Right cardiac atrium (tissue), 5 donors: ENCODE measurements at regions not wholly inside any gene's neighbourhood (a gene's known extent, or its start where the extent isn't known, plus 50 kb on each side); places are given as distances from the start of the nearest gene placed in this dataset.

Source experiments
- ATAC-seq, 2 donors: fragments of 200-7000 bp; cut with Tn5 transposase; one replicate each; pipeline versions ENCODE4 v1.8.0 to v1.9.1; 2020; ENCODE audit warnings: moderate library complexity in 2 of 2, mild to moderate bottlenecking in 1 of 2
- DNase-seq, 3 donors: peaks; one replicate each; pipeline ENCODE4 v3.0.0-alpha.2; 2020
- H3K27ac ChIP-seq: one replicate; pipeline ENCODE4 v1.5.1; 2013; ENCODE audit warnings: mild to moderate bottlenecking, low read length, control low read depth, moderate library complexity
- H3K27me3 ChIP-seq: one replicate; pipeline ENCODE4 v1.6.1; 2013; ENCODE audit not compliant: control insufficient read depth, insufficient read depth
- H3K4me1 ChIP-seq: one replicate; pipeline ENCODE4 v1.6.1; 2013; ENCODE audit warnings: low read length; ENCODE audit not compliant: control insufficient read depth, insufficient read depth
- H3K4me3 ChIP-seq: one replicate; pipeline ENCODE4 v1.5.1; 2013; ENCODE audit warnings: low read length, control low read depth
- H3K9me3 ChIP-seq: one replicate; pipeline ENCODE4 v1.6.1; 2013; ENCODE audit warnings: low read length; ENCODE audit not compliant: control insufficient read depth
- WGBS: extraction: QIAGEN DNeasy Blood & Tissue Kit; methylation state at CpG from one replicate; pipeline ENCODE4 v1.1.7; 2013; 5-methylcytosine and 5-hydroxymethylcytosine counted together
- intact Hi-C, 4 donors: fragments of 100-400 bp; cut with DNase I; formaldehyde crosslinking; loops; one replicate each; pipeline versions ENCODE4 v1.11.0 to v1.14.0; 2022 to 2023
- donor health status: healthy with polysubstance abuse.
- donor health status: DM: no; HTN: yes; CAD: no.
- donor health status: DM: no; HTN: no; CAD: no.
- donor health status: DM: no; HTN: yes; CAD: no; lungs with severe emphysema.
- donor health status: DM: yes; HTN: yes; CAD: no.

DNA sequence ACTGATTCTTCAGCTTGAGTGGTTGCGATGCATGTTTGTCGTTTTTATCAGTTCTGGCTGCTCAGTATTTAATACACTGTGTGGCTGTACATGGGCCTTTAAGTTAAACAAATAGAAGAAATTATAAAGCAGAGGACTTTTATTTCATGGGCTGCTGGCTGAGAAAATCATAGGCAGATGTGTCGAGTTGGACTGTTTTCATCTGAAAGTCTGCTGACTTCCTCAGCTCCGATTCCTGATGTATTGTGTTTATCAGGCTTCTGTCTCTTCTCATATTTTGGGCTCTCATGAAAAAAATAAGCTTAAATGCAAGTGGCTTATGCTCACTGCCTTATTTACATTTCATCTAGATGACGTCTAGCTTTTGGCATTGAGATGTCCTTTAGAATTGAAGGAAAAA, 129.5 kb upstream of the GGTLC1 start:
- intact Hi-C loops, result no loop called here
- no peaks in the 10 kb centered on the region for H3K4me1 ChIP-seq
- DNase-seq (no peak), ATAC-seq (no peak)
- 30% methylated on average over 5 of the region's 5 CpGs for WGBS
- no peaks in the 10 kb centered on the region for H3K27me3 ChIP-seq
- H3K9me3 ChIP-seq, result no peaks in the 10 kb centered on the region
- no peak overlapping the region for H3K4me3 ChIP-seq
- H3K27ac ChIP-seq, result no peak overlapping the region

- Histone ChIP-seq H3K4me3 (no peak overlapping the region), H3K27ac (no peak overlapping the region), H3K27me3 (no peaks in the 10 kb centered on the region), H3K4me1 (no peaks in the 10 kb centered on the region), H3K9me3 (no peaks in the 10 kb centered on the region)
- WGBS, result 49% methylated on average over 3 of the region's 3 CpGs
- intact Hi-C loops, result no loop called here
- DNase-seq (no peak), ATAC-seq (no peak)
Measured at GRCh38 chr20:24117383-24117782, 128.8 kb upstream of the GGTLC1 start.

DNA sequence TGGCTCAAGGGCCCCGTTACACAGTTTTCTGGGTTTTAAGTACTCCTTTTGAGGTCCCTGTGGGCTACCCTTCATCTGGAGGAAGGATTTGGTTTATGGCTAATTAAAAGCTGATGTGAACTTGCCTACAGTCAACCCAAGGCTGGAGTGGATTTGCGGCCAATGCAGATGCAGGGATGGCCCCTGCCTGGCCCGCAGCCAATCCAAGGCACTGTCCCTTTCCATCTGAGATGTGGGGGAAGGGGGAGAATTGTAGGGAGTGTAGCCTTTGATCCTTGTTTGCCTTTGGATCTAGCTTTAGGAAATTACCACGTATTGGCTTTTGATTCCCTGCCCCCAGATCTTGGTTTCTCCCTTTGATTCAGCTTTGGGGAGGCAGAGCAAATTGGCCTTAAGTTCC, 128.0 kb upstream of the GGTLC1 start:
- DNase-seq (no peak), ATAC-seq (no peak)
- intact Hi-C loops, result no loop called here
- WGBS, result 77% methylated on average over 4 of the region's 4 CpGs
- Histone ChIP-seq H3K4me3 (no peak overlapping the region), H3K4me1 (no peaks in the 10 kb centered on the region), H3K9me3 (no peaks in the 10 kb centered on the region), H3K27ac (no peak overlapping the region), H3K27me3 (no peaks in the 10 kb centered on the region)

- H3K27ac ChIP-seq, result no peak overlapping the region
- H3K27me3 ChIP-seq, result no peaks in the 10 kb centered on the region
- no peak overlapping the region for H3K4me3 ChIP-seq
- no peak for ATAC-seq
- no peak for DNase-seq
- 88% methylated on average over 7 of the region's 7 CpGs for WGBS
- no peaks in the 10 kb centered on the region for H3K4me1 ChIP-seq
- intact Hi-C loops, result no loop called here
- H3K9me3 ChIP-seq, result no peaks in the 10 kb centered on the region
Measured at GRCh38 chr20:24112360-24112759, 123.8 kb upstream of the GGTLC1 start.

GRCh38 chr20:24111858-24112257, 123.3 kb upstream of the GGTLC1 start:
- DNase-seq (no peak), ATAC-seq (no peak)
- Histone ChIP-seq H3K4me1 (no peaks in the 10 kb centered on the region), H3K4me3 (no peak overlapping the region), H3K27ac (no peak overlapping the region), H3K9me3 (no peaks in the 10 kb centered on the region), H3K27me3 (no peaks in the 10 kb centered on the region)
- intact Hi-C loops, result no loop called here
- WGBS, result 77% methylated on average over 5 of the region's 5 CpGs

DNA sequence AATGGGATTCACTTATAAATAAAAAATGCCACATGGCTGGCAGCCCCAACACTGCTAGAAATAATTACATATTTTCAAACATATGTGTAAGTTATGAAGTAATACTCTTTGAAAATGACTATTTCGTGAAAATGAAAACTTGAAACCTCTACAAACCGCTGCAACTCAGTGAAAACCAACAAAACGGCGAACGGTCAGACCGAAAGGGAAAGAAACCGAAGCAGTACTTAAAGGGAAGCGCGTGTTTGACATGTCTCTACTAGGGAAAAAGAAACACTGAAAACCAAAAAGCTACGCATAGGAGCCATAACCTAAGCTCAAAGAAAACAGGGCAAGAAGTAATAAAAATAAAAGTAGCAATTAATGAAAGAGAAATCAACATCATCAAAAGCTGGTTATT, 121.0 kb upstream of the GGTLC1 start:
- 91% methylated on average over 10 of the region's 10 CpGs for WGBS
- intact Hi-C loops, result no loop called here
- no peak overlapping the region for H3K4me3 ChIP-seq
- no peaks in the 10 kb centered on the region for H3K4me1 ChIP-seq
- no peaks in the 10 kb centered on the region for H3K27me3 ChIP-seq
- DNase-seq (no peak), ATAC-seq (no peak)
- H3K9me3 ChIP-seq, result no peaks in the 10 kb centered on the region
- no peak overlapping the region for H3K27ac ChIP-seq

DNA sequence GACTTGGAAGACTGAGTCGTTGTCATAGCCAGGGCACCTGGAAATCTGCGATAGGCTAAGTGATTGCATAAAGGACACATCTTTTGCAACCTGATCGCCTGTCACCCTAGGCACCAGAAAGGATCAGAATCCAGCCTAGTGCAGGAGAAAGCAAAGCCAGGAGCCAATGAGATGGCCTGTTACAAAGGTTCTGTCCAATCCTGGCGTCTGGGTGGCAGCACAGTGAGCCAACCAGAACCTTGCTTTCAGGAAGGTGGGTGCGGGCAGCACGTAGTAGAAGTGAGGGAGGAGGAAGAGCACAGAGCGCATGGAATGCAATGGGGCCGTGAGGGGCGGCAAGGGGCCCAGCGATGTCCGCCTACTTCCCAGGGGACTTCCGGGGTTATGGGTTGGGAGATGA, 120.4 kb upstream of the GGTLC1 start:
- Histone ChIP-seq H3K4me3 (no peak overlapping the region), H3K27me3 (no peaks in the 10 kb centered on the region), H3K4me1 (no peaks in the 10 kb centered on the region), H3K9me3 (no peaks in the 10 kb centered on the region), H3K27ac (no peak overlapping the region)
- no peak for ATAC-seq
- no peak for DNase-seq
- intact Hi-C loops, result no loop called here
- WGBS, result 91% methylated on average over 12 of the region's 12 CpGs

DNA sequence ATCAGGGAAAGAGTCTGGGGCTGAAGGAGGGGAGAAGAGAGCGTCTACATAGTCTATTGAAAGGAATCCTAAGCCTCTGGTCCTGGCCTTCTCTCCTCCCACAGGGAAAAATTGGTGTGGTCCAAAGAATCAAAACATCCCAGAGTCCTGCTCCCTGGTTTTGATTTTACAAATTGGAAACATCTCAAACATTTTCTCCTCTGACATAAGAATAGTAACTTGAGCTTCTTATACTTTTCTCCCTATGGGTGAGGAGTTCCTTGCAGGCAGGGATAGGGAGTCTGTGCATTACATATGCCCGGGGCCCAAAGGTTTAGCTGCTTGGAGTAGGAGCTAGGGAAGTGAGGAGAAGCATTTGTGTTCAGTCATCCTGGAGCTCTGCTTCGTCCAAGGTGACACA, 120.0 kb upstream of the GGTLC1 start:
- intact Hi-C loops, result no loop called here
- 69% methylated on average over 3 of the region's 3 CpGs for WGBS
- H3K4me3 ChIP-seq, result no peak overlapping the region
- no peaks in the 10 kb centered on the region for H3K4me1 ChIP-seq
- no peak overlapping the region for H3K27ac ChIP-seq
- no peak for DNase-seq
- no peaks in the 10 kb centered on the region for H3K9me3 ChIP-seq
- no peaks in the 10 kb centered on the region for H3K27me3 ChIP-seq
- no peak for ATAC-seq

- H3K9me3 ChIP-seq, result no peaks in the 10 kb centered on the region
- WGBS, result 61% methylated on average over 8 of the region's 8 CpGs
- H3K27me3 ChIP-seq, result no peaks in the 10 kb centered on the region
- no peak overlapping the region for H3K4me3 ChIP-seq
- H3K27ac ChIP-seq, result no peak overlapping the region
- ATAC-seq (no peak), DNase-seq (no peak)
- intact Hi-C loops, result no loop called here
- no peaks in the 10 kb centered on the region for H3K4me1 ChIP-seq
Measured at GRCh38 chr20:24106801-24107445, 118.3 kb upstream of the GGTLC1 start.

GRCh38 chr20:24106150-24106800, 117.7 kb upstream of the GGTLC1 start:
- H3K9me3 ChIP-seq, result no peaks in the 10 kb centered on the region
- intact Hi-C loops, result no loop called here
- WGBS, result 71% methylated on average over 4 of the region's 4 CpGs

GRCh38 chr20:24102749-24103333, 114.3 kb upstream of the GGTLC1 start:
- intact Hi-C loops, result no loop called here
- Histone ChIP-seq H3K4me1 (no peaks in the 10 kb centered on the region), H3K27me3 (no peaks in the 10 kb centered on the region), H3K4me3 (no peak overlapping the region), H3K9me3 (no peaks in the 10 kb centered on the region), H3K27ac (no peak overlapping the region)
- WGBS, result 72% methylated on average over 1 of the region's 1 CpG
- ATAC-seq, result no peak
- DNase-seq, result no peak

More at GRCh38 chr20:24106150-24106800, 117.7 kb upstream of the GGTLC1 start:
- no peaks in the 10 kb centered on the region for H3K4me1 ChIP-seq
- ATAC-seq (no peak), DNase-seq (no peak)
- H3K4me3 ChIP-seq, result no peak overlapping the region
- H3K27ac ChIP-seq, result no peak overlapping the region
- no peaks in the 10 kb centered on the region for H3K27me3 ChIP-seq
